Stimulated activated CD8-positive, alpha-beta memory T cell treated with anti-CD3 and anti-CD28 coated beads, Interleukin-12 subunit alpha, Interleukin-12 subunit beta, amount 100 ng/mL, for 24 hours (primary cell): ENCODE measurements at regions not wholly inside any gene's neighbourhood (a gene's known extent, or its start where the extent isn't known, plus 50 kb on each side); places are given as distances from the start of the nearest gene placed in this dataset.
"Not testable (repeated sequence)": the region's sequence is repeated elsewhere in the genome, so short reads cannot be mapped to it uniquely, and the experiment has no call there.

ENCODE experiments used
- DNase-seq: peaks from one replicate; pipeline ENCODE4 v3.0.0-alpha.2; 2020; ENCODE audit errors: extremely low read depth

DNA sequence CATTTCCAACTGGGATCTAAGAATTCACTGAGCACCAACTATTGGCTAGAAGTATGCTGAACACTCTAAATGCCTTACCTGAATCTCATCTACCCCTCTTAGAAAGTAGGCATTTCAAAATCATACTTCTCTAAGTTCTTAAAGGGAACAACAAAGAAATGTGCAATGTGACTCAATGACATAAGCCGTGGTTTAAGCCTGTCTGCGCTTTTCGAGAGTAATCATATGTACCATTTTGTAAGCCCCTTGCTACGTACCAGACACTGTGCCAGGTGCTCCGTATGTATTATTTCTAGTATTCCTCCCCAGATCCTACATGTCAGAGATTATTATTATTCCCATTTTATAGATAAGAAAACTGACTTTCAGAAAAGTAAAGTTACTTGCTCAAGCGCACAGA, 454.2 kb downstream of the SETD4 start:
- no peak for DNase-seq

DNA sequence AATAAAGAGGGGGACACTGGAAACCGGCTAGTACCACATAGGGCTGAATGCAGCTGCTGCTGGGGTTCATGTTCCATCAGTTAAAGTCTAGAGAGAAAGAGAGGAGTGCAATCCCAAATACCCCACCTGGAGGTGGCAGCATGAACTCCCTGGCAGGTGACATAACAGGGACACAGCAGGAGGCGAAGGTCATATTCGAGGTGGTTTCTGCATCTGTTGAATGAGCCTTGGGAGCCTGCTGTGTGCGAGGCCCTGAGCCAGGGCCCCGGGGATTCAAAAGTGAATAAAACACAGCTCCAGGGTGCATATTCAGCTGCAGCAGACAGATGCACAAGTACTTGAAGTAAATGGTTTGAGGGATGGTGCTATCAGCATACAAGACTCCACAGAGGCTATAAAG, 456.8 kb downstream of the SETD4 start:
- DNase-seq = no peak

DNA sequence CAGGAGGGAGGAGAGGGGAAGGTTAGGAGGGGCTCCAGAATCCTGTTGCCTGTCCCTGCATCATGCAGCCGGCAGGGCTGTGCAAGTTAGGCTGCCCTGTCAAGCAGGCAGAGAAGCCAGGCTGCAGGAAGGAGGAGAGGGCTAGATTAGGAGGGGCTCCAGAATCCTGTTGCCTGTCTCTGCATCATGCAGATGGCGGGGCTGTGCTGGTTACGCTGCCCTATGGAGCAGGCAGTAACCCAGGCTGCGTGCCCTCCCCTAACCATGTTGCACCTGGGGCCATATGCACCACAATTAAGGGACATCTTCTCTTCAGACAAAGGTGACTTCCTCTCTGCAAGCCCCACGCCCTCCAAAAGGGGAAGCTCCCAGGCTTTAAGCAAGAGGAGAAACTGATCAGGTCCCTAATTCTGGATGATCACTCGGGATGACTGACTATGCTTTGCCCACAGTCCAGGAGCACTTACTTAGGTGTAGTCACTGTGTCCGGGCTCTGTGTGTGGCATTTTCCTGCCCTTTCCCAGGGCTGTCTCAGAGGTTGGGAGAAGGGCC, 457.4 kb downstream of the SETD4 start:
- no peak for DNase-seq

DNA sequence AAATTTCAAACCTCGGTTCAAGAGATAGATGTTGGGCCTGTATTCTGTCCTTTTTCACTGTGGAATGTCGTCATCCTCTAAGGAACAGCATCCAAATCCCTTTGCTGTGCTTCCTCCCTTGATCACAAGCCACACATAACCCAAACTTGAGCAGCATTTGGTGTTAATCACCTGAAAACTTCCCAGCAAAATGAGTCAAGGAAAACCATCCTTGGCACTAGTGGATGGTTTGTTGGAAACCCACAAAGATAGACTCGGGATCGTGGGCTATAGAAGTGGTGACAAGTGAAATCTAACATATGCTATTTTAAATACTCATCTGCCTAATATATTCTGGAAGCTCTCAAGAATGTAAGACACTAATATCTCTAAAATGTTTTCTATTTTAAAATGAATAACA, 459.1 kb downstream of the SETD4 start:
- no peak for DNase-seq

DNA sequence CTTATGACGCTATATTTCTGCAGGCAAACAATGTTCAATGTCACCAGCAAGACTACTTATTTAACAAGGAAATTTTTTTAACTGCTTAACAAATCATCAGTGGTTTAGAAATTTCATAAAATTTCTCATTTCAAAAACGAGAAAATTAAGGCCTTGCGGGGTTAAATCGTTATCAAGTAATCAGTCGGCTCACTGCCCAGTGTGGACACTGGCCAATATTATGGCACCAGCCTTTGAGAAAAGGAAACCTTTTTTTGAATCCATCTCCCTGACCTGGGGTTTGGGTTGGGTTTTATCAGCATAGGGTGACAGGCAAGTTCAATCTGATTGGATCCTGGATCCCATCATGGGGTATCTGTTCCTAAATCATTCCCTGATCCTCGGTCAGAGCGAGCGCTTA, 461.2 kb downstream of the SETD4 start:
- DNase-seq = no peak

DNA sequence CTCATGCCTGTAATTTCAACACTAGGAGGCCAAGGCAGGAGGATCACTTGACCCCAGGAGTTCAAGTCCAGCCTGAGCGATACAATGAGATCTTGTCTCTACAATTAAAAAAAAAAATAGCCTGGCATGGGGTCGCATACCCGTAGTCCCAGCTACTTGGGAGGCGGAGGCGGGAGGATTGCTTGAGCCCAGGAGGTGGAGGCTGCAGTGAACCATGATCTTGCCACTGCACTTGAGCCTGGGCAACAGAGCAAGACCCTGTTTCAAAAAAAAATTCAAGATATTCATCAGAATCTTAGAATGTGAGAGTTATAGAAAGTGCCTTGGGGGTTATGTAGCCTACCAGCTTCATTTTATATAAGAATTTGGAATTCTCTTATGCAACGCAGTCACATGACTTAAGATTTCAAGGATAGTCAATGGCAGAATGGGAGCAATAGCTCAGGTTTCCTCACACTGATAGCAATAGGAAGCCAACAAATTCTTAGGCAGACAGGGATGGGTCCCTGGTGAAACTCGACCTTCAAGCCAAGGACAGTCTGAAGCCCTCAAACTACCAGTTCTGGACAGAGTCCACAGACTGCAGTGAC, 462.5 kb downstream of the SETD4 start:
- DNase-seq = no peak

DNA sequence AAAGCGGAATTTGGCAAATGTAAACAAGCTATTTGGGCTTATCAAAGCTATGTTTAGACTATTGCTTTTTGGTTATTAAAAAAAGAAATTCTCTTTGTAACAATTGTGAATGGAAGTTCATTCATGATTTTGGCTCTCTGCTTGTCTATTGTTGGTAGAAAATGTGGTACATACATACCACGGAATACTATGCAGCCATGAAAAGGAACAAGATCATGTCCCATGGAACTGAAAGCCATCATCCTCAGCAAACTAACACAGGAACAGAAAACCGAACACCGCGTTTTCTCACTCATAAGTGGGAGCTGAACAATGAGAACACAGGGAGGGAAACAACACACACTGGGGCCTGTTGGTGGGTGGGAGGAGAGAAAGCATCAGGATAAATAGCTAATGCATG, 465.4 kb downstream of the SETD4 start:
- no peak for DNase-seq

DNA sequence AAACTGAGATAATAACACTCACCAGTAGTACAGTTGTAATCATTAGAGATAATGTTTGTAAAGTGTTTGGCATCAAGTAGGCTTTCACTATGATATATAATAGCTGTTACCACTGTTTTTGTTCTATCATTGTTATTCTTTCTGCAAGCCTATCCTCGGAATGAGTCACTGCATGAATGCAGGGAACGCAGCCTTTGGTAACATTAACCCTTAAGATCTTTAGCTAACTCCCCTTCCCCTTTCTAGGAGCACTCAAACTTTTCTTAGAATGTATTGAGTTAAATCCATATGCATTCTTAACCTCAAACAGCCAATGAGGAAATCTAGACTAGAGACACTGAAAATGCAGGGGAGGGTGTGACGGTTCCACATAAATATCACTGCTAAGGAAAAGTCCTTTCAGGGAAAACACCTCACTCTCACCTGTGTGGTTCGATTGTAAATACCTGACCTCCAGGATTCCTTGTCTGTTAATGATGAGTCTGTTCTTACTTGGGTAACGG, 467.3 kb downstream of the SETD4 start:
- DNase-seq = no peak

DNA sequence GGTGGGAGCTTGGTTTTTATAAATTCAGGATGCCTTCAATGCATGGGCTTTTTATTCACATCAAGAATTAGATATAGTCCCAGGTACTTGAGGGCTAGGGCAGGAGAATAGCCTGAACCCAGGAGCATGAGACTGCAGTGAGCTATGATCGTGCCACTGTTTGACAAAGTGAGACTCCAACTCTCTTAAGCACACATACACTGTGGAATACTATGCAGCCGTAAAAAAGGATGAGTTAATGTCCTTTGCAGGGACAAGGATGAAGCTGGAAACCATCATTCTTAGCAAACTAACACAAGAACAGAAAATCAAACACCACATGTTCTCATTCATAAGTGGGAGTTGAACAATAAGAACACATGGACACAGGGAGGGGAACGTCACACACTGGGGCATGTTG, 470.0 kb downstream of the SETD4 start:
- not testable (repeated sequence) for DNase-seq

DNA sequence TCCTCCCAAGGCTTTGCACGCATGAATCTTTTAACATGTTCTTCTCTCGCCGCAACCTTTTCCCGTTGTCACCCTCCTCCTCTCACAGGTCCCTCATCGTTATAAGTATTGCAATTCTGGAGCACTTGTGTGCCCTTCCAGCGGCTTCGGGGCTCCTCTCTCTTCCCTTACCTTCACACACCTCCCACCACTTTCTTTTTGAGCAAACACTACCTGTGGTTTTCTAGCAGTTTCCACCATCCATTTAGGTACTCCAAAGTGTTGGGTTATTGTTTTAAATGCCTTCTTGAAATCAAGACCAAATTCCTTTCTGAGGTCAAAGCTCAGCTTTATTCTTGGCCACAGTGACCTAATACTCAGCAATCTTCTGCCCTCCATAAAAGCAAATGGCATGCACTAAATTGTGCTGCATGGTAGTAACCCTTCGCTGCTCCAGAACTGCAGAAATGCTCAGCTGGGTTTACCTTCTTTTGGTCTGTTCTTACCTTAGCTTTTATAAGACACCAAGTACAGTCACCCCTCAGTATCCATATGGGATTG, 472.4 kb downstream of the SETD4 start:
- DNase-seq = no peak

DNA sequence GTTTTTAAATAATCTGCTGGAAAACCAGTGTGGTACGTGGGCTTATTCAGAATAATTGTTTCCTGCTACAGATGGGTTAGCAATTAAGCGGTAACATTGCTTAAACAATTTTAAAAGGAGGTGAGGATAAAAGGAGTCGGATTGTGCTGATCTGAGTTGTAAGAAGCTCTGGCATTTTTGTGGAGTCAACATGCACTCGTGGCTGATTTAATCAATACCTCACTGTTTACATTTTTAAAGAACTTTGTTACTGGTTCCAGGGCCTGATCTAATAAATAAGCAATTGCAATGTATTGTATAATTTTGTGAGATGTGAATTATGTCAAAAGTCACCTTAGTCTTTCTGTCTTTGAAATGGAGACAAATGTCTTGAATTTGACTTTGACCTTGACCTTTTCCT, 474.0 kb downstream of the SETD4 start:
- DNase-seq = no peak

DNA sequence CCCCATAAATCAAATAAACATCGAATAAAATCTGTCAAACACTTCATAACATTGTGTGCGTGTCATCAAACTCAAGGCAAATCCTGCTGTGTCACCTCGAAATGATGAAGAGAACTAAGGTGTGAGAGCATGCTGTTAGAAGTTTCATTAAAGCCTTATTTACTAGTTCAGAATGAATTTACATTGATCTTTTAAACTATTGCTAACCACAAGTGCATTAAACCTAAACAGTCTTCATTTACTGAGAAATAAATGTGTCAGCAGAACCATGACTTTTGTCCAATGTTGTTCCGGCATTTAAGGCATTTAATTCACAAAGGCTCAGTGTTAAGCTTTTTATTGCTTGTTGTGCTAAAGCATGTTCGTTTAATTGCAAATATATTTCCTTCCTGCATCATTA, 474.4 kb downstream of the SETD4 start:
- no peak for DNase-seq

DNA sequence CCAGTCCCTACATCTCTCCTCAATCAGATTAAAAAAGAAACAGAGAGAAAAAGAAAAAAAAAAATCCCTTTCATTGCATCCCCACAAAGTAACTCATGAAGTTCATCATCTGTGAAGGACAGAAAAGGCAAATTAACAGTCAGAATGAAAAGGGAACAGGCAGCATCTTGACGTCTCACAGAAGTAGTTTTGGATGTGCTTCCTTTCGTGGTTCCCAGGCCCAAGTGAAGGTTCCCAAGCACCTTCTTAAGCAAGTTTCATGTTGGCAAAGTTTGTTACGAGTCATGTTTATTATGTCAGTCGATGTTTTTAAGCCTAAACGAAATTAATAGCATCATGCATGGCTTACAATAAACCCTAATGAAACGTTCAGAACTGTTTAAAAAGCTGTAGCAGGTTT, 475.2 kb downstream of the SETD4 start:
- DNase-seq = no peak

DNA sequence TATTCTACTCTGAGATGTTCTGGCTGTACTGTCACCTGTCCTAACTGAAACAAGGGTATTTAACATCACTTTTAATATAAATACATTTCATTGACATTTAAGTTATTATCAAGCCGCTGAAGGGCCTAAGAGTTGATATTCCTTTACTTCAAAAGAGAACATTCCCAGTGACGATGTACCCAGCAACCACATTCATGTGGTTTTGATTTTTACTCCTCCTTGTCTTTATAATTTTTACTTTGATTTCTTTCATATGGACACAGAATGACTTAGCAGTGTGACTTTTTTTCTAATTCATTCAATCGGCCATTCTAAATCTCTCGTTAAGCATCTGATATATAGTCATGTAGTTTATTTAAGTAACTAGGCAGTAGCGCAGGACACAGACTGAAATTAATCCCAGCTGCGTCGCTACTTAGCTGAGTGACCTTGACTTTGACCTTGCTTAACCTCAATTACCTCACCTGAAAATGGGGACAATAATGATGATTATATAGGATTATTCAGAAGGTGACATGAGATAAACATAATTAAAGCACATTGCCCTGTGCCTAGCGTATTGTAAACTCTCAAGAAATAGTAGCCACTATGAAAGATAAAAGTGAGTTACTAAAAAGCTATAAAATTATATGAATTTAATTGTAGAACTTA, 476.6 kb downstream of the SETD4 start:
- no peak for DNase-seq

DNA sequence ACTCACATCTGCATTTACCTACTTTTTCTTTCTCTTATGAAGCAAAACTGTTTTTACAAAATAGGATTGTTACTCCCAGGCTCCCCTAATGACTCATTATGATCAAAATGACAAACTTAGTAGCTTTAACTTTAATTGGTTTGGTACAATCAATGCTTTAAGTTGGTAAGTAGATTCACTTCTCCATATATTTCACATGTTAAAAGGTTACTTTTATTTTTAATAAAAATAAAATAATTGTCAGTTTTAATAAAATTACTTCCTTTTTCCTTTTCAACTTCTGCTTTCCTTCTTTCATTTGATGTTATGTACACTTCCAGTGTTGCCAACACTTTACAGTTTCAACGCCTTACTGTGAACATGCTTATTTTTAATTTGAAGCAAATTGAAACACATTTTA, 477.6 kb downstream of the SETD4 start:
- DNase-seq = no peak

DNA sequence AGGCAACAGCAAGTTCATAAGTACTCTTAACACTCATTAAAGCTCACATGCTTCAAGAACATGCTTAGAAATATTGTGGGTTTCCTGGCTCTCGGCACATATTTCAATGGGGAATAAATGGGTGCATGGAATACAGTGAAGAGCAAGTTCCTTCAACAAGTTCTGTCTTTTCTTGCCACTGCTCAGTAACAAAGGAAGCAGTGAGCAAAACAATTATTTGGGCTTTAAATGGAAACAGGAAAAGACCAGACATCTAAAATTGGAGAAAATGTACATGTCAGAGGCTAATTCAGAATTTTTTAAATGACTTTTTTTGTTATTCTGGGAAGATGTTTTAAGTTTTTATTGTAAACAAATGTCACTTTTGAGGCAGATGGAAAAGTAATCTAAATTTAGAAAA, 478.7 kb downstream of the SETD4 start:
- DNase-seq = no peak

DNA sequence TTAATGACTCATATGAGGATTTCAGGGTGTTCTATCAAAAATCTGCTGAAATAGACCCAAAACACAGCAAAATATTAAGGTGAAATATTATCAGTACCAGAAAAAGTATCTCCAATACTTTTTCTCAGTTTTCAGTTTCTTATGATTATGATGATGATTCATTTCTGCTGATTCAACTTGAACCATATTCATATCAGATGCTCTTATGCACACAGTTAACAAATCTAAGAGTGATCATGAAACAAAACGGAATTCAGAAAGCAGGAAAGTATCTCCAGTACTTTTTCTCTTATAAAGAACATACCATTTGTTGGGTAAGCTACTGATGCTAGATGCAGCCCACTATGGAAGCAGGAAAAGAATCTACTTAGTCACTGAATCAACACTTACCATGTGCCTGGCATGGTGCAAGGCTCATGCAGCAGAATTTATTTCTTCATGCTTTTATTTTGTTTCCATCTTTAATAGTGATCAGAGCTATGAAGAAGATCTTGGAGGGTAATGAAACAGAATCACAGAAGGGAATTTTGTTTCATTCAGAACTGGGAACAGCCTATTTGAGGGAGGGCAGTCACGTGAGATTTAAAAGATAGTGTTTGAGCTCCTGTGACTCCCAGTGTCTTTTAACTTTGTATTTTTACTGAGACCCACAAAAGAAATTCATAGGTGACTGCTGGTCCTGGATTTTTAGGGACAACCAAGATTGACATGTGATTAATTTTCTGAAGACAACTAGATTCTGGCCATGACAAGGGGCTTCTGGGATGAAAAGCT, 480.6 kb downstream of the SETD4 start:
- DNase-seq = no peak

DNA sequence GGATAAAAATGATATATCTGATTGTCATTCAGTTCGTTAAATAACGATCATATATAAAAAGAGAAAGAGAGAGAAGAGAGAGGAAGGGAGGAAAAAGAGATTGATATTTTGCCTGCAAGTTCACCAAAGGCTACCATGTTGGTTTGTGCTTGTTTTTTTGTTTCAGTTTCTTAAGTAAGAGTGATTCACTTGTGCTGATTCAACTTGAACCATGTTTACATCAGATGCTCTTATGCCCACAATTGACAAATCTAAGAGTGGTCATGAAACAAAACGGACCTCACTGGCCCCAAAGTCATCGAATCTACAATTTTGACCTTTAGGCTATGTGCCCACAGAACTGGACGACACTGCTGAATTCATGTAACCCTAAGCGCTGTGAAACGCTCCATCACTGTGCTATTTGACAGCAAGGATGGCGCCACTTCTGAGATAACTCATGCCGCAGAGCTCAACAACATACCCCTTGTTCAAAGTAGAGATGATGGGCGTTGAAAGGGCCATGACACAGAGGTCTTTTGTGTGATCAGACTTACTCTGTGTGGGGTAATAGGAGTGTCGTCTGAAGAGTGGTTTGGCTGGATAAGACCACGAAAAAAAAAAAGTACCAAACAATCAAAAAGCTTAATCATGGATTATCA, 481.4 kb downstream of the SETD4 start:
- no peak for DNase-seq

DNA sequence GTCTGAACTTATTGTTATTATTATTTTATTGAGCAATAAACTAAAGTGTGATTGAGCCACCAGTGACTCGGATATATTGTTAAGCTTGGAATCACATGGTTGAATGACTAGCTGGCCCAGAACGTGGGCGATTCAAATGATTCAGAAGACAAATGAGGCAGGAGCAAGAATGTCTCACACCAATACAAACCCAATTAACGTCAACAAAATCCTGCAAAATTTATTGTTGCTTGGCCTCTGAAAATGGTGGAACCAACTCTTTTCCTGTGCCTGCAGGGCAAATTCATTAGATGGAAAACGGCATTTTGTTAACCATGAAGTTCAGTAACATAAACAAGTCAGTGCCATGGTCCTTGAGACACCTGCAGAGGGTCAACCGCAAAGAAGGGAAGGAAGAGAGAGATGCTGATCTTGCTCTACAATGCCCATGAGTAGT, 482.0 kb downstream of the SETD4 start:
- no peak for DNase-seq

DNA sequence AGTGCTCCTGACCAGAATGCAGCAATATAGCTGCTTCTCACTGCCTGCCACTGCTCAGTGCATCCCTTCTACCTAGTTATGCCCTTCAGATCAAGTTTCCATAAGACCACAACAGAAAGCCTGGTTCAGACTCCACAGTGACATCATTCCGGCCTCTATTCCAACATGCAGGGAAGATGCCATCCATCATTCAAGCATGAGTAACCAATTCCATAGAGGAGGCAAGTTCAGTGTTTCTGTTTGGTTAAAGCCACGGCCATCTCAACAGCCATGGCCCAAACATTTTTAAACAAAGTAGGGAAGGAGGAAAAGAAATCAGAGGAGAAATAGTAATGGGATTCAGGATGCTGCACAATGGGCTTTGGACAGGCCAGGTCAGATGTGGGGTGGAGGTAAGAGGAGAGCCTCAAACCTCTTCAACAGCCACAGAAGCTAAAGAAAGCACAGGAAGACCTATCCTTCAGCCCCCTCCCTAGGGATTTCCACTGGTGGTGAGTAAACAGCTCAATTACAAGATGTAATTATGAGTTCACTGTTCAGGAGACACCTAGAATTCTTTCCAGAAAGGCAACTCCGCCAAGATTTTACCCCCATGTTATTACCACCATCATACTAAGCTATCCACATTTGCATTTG, 484.9 kb downstream of the SETD4 start:
- DNase-seq = no peak
